ENCODE measurements at regions not wholly inside any gene's neighbourhood (a gene's known extent, or its start where the extent isn't known, plus 50 kb on each side); places are given as distances from the start of the nearest gene placed in this dataset.

GRCh38 chr9:103660830-103661229 is 433.3 kb upstream of the SMC2 start:
- CTCF ChIA-PET: no interaction called here
- H3K79me2 ChIP-seq (ENCODE audit: low read depth): no peaks in the 10 kb centered on the region
- no peak overlapping the region for H2AFZ ChIP-seq
- H3F3A ChIP-seq (ENCODE audit: insufficient read depth, low read depth): no peaks in the 10 kb centered on the region
- no peak overlapping the region for H3K4me3 ChIP-seq
- no peak overlapping the region for H3K4me2 ChIP-seq
- intact Hi-C loops (cut with micrococcal nuclease; ENCODE audit: unreplicated experiment): no loop called here
- H3K4me1 ChIP-seq (replicated peaks; ENCODE audit: insufficient read depth): no peaks in the 10 kb centered on the region
- no peaks in the 10 kb centered on the region for H3K9me2 ChIP-seq (ENCODE audit: insufficient read depth)
- DNase-seq: no peak
- no peaks in the 10 kb centered on the region for H3K27me3 ChIP-seq (ENCODE audit: insufficient read depth, low read depth)
- POLR2A ChIA-PET (ENCODE audit: unreplicated experiment): no interaction called here
- H3K27ac ChIP-seq: no peak overlapping the region
- no TSS peak for BruUV-seq (replicated peaks)
- TF ChIP-seq CTCF (conservative IDR thresholded peaks at IDR 0.05) (no peak), EZH2 (IDR thresholded peaks at IDR 0.05; ENCODE audit: low read depth) (no peak)
- no peaks in the 10 kb centered on the region for H3K36me3 ChIP-seq (ENCODE audit: low read depth)
- H4K20me1 ChIP-seq (ENCODE audit: insufficient read depth): no peaks in the 10 kb centered on the region
- H3K9me3 ChIP-seq (ENCODE audit: insufficient read depth, low read depth): no peaks in the 10 kb centered on the region

DNA sequence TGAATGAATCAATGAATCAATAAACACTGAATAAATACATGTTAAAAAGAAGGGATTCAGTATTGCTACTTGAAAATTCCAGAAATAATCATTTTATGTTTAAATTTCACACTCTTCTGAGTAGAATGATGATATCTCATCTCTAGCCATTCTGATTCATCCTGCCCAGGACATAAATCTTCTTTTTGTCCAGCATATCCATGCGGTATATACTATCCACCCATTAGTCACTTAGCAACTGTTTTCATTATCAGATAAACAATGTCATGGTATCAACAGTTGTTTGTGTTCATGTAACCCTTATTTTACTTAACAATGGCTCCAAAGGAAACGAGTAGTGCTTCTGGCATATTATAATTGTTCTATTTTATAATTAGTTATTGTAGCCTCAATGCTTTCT is 432.4 kb upstream of the SMC2 start:
- Histone ChIP-seq H3K79me2 (ENCODE audit: low read depth) (no peaks in the 10 kb centered on the region), H3K4me2 (no peak overlapping the region), H3K4me1 (replicated peaks; ENCODE audit: insufficient read depth) (no peaks in the 10 kb centered on the region), H2AFZ (no peak overlapping the region), H3K9me2 (ENCODE audit: insufficient read depth) (no peaks in the 10 kb centered on the region), H3K27me3 (ENCODE audit: insufficient read depth, low read depth) (no peaks in the 10 kb centered on the region), H3K9me3 (ENCODE audit: insufficient read depth, low read depth) (no peaks in the 10 kb centered on the region), H3K27ac (no peak overlapping the region), H3K36me3 (ENCODE audit: low read depth) (no peaks in the 10 kb centered on the region), H4K20me1 (ENCODE audit: insufficient read depth) (no peaks in the 10 kb centered on the region), H3F3A (ENCODE audit: insufficient read depth, low read depth) (no peaks in the 10 kb centered on the region), H3K4me3 (no peak overlapping the region)
- BruUV-seq (replicated peaks): no TSS peak
- DNase-seq: no peak
- intact Hi-C loops (cut with micrococcal nuclease; ENCODE audit: unreplicated experiment): no loop called here
- ChIA-PET POLR2A (ENCODE audit: unreplicated experiment) (no interaction called here), CTCF (no interaction called here)
- TF ChIP-seq EZH2 (IDR thresholded peaks at IDR 0.05; ENCODE audit: low read depth) (no peak), CTCF (conservative IDR thresholded peaks at IDR 0.05) (no peak)

DNA sequence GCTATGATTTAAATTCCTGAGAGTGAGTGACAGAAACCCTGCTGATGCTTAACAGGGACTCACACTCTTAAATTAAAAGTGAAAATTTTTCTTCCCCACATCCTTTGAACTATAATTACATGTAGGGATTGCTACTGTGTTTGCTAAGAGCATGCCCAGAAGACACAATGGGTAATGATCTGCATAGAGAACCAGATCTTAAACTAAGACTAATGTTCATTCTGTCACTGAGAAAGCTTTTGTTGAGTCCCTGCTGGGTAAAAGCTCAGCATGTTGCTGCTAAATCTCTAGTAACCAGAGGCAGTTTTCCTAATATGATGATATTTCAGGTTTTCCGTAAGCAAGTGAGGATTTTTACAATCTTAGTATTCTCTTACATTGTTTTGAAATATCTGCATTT is 424.8 kb upstream of the SMC2 start:
- ChIA-PET CTCF (no interaction called here), POLR2A (ENCODE audit: unreplicated experiment) (no interaction called here)
- TF ChIP-seq EZH2 (IDR thresholded peaks at IDR 0.05; ENCODE audit: low read depth) (no peak), CTCF (conservative IDR thresholded peaks at IDR 0.05) (no peak)
- no peaks in the 10 kb centered on the region for H3K79me2 ChIP-seq (ENCODE audit: low read depth)
- no peaks in the 10 kb centered on the region for H3K4me1 ChIP-seq (replicated peaks; ENCODE audit: insufficient read depth)
- H2AFZ ChIP-seq: no peak overlapping the region
- H3K4me2 ChIP-seq: no peak overlapping the region
- BruUV-seq (replicated peaks): no TSS peak
- intact Hi-C loops (cut with micrococcal nuclease; ENCODE audit: unreplicated experiment): no loop called here
- H3K27me3 ChIP-seq (ENCODE audit: insufficient read depth, low read depth): no peaks in the 10 kb centered on the region
- H3F3A ChIP-seq (ENCODE audit: insufficient read depth, low read depth): no peaks in the 10 kb centered on the region
- H3K36me3 ChIP-seq (ENCODE audit: low read depth): no peaks in the 10 kb centered on the region
- no peak overlapping the region for H3K27ac ChIP-seq
- DNase-seq: no peak
- H3K9me3 ChIP-seq (ENCODE audit: insufficient read depth, low read depth): no peaks in the 10 kb centered on the region
- H3K4me3 ChIP-seq: no peak overlapping the region
- H3K9me2 ChIP-seq (ENCODE audit: insufficient read depth): no peaks in the 10 kb centered on the region
- H4K20me1 ChIP-seq (ENCODE audit: insufficient read depth): no peaks in the 10 kb centered on the region

Measured in PC-9 (cell line).